ENCODE measurements at regions not wholly inside any gene's neighbourhood (a gene's known extent, or its start where the extent isn't known, plus 50 kb on each side); places are given as distances from the start of the nearest gene placed in this dataset.
A peak's percentile ranks its signal among the peaks of the same experiment; 100 is the strongest.

DNA sequence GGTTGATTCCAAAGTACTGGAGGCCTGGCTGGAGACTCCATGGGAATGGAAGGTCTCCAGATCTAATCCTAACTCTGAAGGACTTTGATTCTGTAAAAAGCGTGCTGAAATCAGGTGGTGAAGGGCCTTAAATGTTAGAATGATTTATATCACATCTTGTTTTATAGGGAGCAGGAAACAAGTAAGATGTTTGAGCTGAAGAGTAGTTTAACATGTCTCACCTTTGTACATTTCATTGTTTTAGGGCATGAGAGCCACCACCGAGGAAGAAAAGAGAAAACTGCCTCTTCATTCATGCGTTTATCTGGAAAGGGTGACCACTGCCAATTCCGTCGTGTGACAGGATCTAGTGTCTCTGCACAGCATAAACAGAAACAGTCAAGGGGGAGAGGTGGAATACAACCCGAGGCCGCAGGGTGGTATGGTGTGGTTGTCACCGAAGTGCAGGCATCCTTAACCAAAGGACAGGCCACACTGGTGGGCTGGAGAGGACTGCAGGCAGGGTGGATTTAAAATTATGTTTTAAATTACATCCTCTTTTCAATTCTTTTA lies 445.3 kb downstream of the SLC4A3 start:
- Mint-ChIP-seq H3K4me1 (ENCODE audit: unreplicated experiment) (peaks cover 36% of the 10 kb centered on the region), H3K9me3 (peaks cover 9% of the 10 kb centered on the region), H3K27me3 (peaks cover 5% of the 10 kb centered on the region), H3K36me3 (no peaks in the 10 kb centered on the region), H3K27ac (no peak overlapping the region), H3K4me3 (no peak overlapping the region)
- DNase-seq (ENCODE audit: extremely low spot score, unreplicated experiment), result no peak
- no peak for TF ChIP-seq CTCF (conservative IDR thresholded peaks at IDR 0.05)

DNA sequence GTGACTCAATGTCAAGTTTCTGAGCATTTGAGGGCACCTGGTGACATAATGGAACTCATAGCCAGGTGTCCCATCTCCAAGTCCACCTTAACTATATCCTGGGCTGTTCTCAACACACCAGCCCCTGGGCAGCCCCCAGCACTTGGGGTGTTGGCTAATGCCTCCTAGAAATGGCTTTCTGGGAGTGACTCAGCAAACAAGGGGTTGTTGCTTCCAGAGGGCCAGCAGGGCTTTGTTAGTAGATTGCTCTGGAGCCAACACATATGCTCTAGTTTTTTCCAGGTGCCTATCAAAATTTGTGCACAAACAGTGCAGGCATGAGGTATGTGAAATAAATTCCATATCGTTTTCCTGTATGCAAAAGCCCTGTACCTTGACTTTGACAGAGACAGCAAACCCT lies 448.4 kb downstream of the SLC4A3 start:
- peaks cover 5% of the 10 kb centered on the region for H3K27me3 Mint-ChIP-seq
- no peak for DNase-seq (ENCODE audit: extremely low spot score, unreplicated experiment)
- H3K36me3 Mint-ChIP-seq, result no peaks in the 10 kb centered on the region

DNA sequence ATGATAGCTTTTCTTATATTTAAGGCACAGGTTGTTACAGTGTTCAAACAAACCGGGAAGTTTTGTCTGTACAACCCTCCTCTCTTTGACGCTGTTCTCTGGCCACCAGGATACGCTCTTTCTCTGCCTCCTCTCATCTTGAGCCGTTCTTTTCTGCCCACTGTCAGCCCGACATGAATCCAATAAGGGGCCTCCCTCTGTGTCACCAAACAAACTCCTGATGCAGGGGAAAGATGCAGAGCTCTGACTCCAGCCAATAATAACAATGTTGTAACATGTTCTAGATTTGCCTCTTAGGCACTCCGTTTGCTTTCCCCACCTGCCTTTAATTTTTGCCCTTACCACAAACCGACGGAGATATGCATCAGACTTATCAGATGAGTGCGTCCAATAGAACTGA lies 449.3 kb downstream of the SLC4A3 start:
- DNase-seq (ENCODE audit: extremely low spot score, unreplicated experiment), result no peak
- peak; percentile 57 for TF ChIP-seq CTCF (conservative IDR thresholded peaks at IDR 0.05)
- Mint-ChIP-seq H3K36me3 (no peaks in the 10 kb centered on the region), H3K27ac (peak overlapping the region; percentile 14), H3K4me1 (ENCODE audit: unreplicated experiment) (peaks cover 39% of the 10 kb centered on the region), H3K4me3 (peak overlapping the region; percentile 24), H3K9me3 (peaks cover 6% of the 10 kb centered on the region), H3K27me3 (peaks cover 5% of the 10 kb centered on the region)

More for the DNA sequence above, 448.4 kb downstream of the SLC4A3 start:
- H3K9me3 Mint-ChIP-seq, result peaks cover 9% of the 10 kb centered on the region
- no peak overlapping the region for H3K27ac Mint-ChIP-seq
- peaks cover 36% of the 10 kb centered on the region for H3K4me1 Mint-ChIP-seq (ENCODE audit: unreplicated experiment)
- no peak for TF ChIP-seq CTCF (conservative IDR thresholded peaks at IDR 0.05)
- H3K4me3 Mint-ChIP-seq, result no peak overlapping the region

GRCh38 chr2:220077488-220077887 lies 450.1 kb downstream of the SLC4A3 start:
- DNase-seq (ENCODE audit: extremely low spot score, unreplicated experiment), result no peak
- no peak for TF ChIP-seq CTCF (conservative IDR thresholded peaks at IDR 0.05)
- H3K27me3 Mint-ChIP-seq, result peaks cover 9% of the 10 kb centered on the region
- no peak overlapping the region for H3K4me3 Mint-ChIP-seq
- H3K27ac Mint-ChIP-seq, result peak overlapping the region; percentile 13
- peaks cover 43% of the 10 kb centered on the region for H3K4me1 Mint-ChIP-seq (ENCODE audit: unreplicated experiment)
- H3K9me3 Mint-ChIP-seq, result peaks cover 3% of the 10 kb centered on the region
- H3K36me3 Mint-ChIP-seq, result no peaks in the 10 kb centered on the region

DNA sequence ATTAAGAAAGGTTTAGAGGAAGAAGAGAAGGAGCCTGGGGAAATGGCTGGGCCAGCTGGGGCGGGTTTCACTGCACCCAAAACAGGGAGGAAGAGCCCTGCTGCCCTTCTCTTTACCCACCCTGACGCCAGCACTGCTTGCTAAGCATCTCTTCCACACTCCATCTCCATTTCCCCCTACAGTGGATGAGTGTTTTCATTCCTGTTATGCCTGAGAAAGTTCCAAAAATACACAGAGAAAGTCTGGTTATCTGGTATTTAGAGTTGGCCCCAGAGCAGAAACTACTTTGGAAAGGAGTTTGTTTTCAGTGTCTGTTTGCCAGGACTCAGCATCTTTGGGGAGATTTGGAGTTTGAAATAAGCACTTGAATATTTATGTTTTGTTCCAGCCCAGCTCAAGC lies 451.0 kb downstream of the SLC4A3 start:
- Mint-ChIP-seq H3K36me3 (no peaks in the 10 kb centered on the region), H3K4me3 (no peak overlapping the region), H3K4me1 (ENCODE audit: unreplicated experiment) (peaks cover 47% of the 10 kb centered on the region), H3K27me3 (peaks cover 11% of the 10 kb centered on the region), H3K27ac (no peak overlapping the region), H3K9me3 (peaks cover 3% of the 10 kb centered on the region)
- no peak for DNase-seq (ENCODE audit: extremely low spot score, unreplicated experiment)
- TF ChIP-seq CTCF (conservative IDR thresholded peaks at IDR 0.05), result no peak

DNA sequence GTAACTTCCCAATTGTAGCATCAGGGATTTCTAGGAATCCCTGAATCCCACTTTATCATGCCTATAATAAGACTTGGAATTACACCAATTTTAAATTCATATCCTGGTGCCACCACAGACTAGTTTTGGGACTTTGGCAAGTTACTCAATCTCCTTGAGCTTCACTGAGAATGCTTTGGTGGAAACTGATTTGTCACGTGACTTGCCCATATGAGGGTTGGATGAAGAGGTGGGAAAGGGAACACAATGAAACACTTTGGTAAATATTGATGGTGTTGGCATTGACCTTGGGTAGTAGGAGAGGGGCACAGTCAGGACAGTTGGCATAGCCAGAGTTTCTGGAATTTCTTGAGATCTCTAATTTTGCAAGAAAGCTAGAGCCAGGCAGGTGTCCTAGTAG lies 452.2 kb downstream of the SLC4A3 start:
- Mint-ChIP-seq H3K4me1 (ENCODE audit: unreplicated experiment) (peaks cover 47% of the 10 kb centered on the region), H3K27ac (no peak overlapping the region), H3K27me3 (peaks cover 14% of the 10 kb centered on the region), H3K4me3 (no peak overlapping the region), H3K9me3 (peaks cover 3% of the 10 kb centered on the region), H3K36me3 (no peaks in the 10 kb centered on the region)
- DNase-seq (ENCODE audit: extremely low spot score, unreplicated experiment), result no peak
- TF ChIP-seq CTCF (conservative IDR thresholded peaks at IDR 0.05), result no peak
